HPDE6-E6E7 (cell line): ENCODE measurements at regions not wholly inside any gene's neighbourhood (a gene's known extent, or its start where the extent isn't known, plus 50 kb on each side); places are given as distances from the start of the nearest gene placed in this dataset.
"Not testable (repeated sequence)": the region's sequence is repeated elsewhere in the genome, so short reads cannot be mapped to it uniquely, and the experiment has no call there.

Source experiments
- DNase-seq: peaks from one replicate; pipeline ENCODE4 v3.0.0; 2011; ENCODE audit warnings: missing footprints; ENCODE audit errors: extremely low spot score

DNA sequence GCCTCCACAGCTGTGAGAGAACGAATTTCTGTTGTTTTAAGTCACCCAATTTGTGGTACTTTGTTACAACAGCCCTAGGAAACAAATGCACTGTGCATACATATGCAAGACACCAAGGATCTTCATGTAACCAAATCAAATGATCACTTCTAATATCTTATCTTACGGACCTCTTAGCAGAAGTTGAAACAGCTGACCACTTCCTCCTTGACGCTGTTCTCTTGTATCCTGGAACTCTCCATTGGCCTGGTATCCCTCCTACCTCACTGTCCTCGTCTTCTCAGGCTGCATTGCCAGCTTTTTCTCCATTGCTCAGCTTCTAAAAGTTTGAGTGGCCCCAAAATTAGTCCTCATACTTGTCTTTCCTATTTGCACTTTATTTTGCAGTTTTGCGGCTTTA lies 200.4 kb downstream of the DLEU7 start:
- no peak for DNase-seq

- peak; percentile 37 for DNase-seq
These were observed 199.2 kb downstream of the DLEU7 start for GRCh38 chr13:50644081-50644871.

DNA sequence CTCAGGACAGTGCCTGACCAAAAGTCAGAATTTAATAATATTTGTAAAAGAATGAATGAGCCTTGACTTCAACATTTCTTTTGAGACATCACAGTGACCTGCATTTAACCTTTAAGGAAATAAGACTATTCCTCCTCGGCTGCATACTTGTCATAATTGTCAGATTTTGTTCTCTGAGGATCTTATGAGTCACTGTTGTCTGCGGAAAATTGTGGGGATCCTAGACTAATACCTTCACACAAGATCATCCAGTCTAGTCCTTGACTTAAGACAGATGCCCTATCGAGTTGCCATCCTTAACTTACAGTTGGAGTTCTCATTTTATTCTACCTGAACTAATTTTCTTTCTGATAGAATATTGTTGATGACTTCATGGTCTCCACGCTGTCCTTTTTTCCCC lies 198.4 kb downstream of the DLEU7 start:
- peak; percentile 3 for DNase-seq

- DNase-seq = no peak
These were observed 197.4 kb downstream of the DLEU7 start for GRCh38 chr13:50646070-50646469.

DNA sequence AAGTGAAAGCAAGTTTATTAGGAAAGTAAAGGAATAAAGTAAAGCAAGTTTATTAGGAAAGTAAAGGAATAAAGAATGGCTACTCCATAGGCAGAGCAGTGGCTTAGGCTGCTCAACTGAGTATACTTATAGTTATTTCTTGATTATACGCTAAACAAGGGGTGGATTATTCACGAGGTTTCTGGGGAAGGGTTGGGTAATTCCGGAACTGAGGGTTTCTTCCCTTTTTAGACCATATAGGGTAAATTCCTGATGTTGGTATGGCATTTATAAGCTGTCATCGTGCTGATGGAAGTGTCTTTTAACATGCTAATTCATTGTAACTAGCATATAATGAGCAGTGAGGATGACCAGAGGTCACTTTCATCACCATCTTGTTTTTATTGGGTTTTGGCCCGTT lies 194.3 kb downstream of the DLEU7 start:
- DNase-seq = no peak

- no peak for DNase-seq
These were observed 192.6 kb downstream of the DLEU7 start for GRCh38 chr13:50650592-50651504.

DNA sequence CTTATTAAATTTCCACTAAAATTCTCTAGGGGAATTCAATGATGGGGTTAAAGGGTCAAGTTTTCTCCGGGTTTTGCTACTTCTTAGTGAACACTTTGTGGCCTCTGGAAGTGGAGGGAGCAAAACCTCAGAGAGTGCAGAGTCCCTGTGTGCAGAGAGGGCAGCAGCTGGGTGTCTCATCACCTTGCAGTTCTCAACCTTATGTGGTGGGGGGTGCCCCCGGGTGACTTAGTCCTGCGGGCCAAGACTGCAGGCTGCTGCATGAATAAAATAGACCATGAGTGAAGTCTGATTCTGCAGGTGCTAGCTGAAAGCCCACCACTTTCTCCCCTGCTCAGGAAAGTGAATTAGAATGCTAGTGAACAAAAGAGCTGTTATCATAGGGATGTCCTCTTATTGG lies 191.6 kb downstream of the DLEU7 start:
- no peak for DNase-seq

- DNase-seq = no peak
These were observed 189.2 kb downstream of the DLEU7 start for GRCh38 chr13:50654331-50654730.

DNA sequence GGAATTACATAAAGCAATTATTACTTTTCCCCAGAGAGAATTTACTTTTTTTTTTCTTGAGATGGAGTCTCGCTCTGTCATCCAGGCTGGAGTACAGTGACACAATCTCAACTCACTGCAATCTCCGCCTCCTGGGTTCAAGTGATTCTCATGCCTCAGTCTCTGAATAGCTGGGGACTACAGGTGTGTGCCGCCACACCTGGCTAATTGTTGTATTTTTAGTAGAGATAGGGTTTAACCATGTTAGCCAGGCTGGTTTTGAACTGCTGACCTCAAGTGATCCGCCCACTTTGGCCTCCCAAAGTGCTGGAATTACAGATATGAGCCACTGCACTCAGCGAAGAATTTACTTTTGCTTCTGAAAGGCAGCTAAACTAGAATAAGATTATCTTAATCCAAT lies 181.6 kb downstream of the DLEU7 start:
- not testable (repeated sequence) for DNase-seq

GRCh38 chr13:50664951-50665350 lies 178.5 kb downstream of the DLEU7 start:
- DNase-seq = no peak

DNA sequence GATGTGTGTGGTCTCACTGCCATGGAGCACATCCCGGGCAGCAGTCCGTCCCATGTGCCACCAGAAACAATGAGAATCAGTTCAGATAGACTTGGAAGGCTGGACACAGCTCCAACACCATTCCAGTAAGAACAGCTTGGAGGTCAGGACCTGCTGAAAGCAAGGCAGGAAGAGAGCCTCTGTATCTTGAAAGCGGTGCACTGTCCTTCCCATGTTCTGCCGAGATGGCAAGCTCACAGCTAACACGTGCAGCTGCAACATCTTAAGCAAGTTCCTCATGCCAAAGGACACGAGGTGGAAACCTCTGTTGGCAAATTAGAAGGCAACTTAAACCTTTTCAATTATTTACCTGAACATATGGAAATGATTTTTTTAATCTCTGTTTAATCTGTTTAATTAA lies 175.4 kb downstream of the DLEU7 start:
- DNase-seq = no peak

DNA sequence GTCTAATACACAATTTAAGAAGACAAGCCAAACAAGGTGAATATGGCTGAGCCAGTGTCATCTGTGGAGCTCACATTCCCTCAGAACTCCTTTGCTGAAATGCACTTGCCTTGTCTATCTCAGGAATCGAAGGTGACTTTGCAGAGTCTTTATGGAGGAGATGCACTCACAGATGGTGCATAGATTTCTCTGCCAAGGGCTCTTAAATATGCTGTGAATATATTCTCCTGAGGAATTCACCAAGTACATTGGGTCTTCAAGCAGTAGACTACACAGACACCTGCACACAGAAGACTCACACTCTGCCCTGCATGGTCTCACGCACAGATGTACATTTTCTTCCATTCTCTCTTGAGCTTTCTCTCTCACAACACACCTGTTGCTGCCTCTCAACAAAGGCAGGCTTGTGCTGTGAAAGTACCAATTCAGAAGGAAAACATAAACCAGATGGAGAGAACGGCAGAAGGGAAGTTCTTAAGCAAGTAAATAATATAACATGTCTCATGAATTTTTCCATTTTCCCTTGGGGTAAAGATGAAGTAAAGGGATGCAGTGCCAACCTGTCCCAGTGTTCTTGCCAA lies 174.7 kb downstream of the DLEU7 start:
- DNase-seq = no peak

DNA sequence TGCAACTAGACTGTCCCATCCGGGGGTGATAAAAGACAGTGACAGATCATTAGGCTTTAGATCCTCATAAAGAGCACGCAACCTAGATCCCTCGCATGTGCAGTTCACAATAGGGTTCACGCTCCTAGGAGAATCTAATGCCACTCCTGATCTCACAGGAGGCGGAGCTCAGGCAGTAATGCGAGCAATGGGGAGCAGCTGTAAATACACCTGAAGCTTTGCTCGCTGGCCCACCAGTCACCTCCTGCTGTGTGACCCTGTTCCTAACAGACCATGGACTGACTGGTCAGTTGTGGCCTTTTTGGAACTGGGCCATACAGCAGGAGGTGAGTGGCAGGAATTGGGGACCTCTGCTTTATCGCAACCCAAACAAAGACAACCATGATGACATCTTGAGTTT lies 173.2 kb downstream of the DLEU7 start:
- no peak for DNase-seq

GRCh38 chr13:50670847-50671496 lies 172.5 kb downstream of the DLEU7 start:
- no peak for DNase-seq

DNA sequence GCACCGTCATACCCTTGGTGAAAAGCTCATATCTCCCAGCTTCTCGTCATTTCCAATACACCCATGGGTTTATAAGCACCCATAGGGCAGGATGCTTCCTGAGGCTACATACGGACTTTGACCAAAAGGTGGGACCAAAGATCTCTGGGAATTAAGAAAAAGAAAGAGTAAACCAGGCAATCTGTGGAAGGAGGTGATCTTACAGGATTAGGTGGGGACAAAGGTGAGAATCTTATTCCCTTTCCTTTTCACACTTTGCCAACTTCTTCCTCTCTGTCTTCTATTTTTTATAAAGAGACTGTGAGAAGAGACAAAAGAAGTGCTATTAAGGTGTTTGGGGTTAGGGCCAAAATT lies 172.0 kb downstream of the DLEU7 start:
- DNase-seq = no peak

DNA sequence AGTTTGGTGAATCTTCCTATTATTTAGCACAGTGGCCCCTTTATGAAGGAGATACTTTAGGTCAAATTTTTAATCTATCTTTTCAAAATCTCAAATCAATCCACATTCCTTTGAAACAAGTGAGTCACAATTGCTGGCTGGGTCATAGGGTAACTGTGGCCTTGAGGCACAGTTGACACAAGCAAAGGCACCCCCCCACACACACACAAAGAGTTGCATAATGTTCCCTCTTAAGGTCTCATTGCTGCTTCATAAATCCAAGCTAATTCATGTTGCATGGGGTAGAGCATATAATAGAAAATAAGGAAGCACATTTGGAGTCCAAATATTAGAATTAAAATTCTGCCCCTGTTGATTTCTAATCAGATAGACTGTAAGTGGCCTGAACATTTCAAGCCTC lies 171.5 kb downstream of the DLEU7 start:
- DNase-seq = no peak

GRCh38 chr13:50675651-50676050 lies 167.8 kb downstream of the DLEU7 start:
- DNase-seq = no peak

DNA sequence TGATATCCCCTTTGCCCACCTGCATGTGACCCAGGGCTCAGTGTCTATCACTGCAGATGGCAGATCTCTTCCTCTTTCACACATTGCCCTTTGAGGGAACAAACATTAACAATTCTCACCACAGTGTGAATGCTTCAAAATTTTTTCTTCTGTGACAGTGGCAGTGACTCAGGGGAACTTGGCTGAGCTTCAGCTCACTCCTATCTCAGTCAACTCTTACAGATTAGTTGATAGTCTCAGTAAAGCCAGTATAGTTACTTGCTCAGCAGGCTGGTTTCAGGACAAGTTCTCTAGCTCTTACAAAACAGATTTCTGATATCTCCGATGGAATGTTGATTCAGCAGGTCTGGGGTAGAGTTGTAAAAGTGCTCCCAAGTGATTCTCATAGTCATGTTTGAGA lies 166.9 kb downstream of the DLEU7 start:
- no peak for DNase-seq

GRCh38 chr13:50677258-50677657 lies 166.2 kb downstream of the DLEU7 start:
- DNase-seq = no peak

- no peak for DNase-seq
These were observed 165.6 kb downstream of the DLEU7 start for GRCh38 chr13:50677687-50678463.

- DNase-seq = no peak
These were observed 164.9 kb downstream of the DLEU7 start for GRCh38 chr13:50678464-50679162.
